Inflammatory macrophage treated with lipopolysaccharide for 4 hours (primary cell): ENCODE measurements at regions not wholly inside any gene's neighbourhood (a gene's known extent, or its start where the extent isn't known, plus 50 kb on each side); places are given as distances from the start of the nearest gene placed in this dataset.
A peak's percentile ranks its signal among the peaks of the same experiment; 100 is the strongest.

ENCODE experiments used
- DNase-seq: peaks from one replicate; pipeline ENCODE4 v3.0.0-alpha.2; 2020

DNA sequence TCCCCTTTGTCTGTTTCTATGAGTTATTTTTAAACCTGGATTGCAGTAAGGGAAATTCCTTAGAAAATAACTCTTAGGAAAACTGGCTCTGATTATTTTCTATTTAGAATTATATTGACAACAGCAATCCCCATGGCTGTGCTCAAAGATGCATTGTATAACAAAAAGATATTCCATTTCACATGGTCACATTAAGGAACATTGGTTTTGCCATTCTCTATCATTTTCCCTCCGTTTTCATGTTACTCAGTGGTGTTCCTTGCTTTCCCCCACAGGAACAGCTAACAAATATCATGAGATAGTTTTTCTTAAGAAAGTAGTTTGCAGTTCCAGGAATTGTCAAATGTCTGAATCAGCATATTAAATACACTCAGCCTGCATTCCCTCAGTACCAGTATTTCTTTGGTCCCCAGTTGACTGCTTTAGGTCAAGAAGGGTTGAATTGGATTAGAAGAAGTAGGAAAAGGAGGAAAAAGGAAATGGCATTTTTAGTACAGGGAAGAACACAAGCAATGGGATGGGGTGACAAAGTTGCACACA lies 436.7 kb downstream of the TNS3 start:
- DNase-seq: no peak

DNA sequence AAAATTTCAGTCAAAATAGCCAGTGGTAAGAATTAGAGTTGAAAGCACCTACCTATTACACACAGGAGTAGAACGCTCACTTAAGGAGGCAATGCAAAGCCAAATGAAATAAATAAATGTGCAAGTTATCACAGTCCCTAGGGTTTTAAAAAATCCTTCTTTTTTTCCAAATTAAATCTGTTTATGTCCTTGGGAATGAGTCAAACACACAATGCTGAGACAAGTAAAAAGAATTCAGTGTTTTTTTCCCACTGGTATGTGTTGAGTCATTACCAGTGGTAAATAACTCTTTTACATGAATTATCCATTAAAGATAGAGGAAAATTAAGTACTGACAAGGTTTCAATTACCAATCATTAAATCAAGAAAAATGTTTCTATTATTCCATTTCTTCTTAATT lies 438.6 kb downstream of the TNS3 start:
- DNase-seq: no peak

DNA sequence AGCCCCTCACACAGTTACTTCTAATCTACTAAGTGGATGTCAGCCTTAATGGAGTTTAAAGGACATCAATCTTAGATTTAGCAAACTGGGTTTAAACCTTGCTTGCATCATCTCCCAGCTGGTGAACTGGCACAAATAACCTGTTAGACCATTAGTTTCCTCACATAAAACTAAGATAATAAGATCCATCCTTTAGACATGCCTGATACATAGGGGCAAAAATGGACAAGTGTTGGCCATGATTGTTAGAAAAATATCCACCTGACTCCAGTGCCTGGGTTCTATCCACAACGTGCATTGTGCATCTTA lies 439.1 kb downstream of the TNS3 start:
- DNase-seq: no peak

DNA sequence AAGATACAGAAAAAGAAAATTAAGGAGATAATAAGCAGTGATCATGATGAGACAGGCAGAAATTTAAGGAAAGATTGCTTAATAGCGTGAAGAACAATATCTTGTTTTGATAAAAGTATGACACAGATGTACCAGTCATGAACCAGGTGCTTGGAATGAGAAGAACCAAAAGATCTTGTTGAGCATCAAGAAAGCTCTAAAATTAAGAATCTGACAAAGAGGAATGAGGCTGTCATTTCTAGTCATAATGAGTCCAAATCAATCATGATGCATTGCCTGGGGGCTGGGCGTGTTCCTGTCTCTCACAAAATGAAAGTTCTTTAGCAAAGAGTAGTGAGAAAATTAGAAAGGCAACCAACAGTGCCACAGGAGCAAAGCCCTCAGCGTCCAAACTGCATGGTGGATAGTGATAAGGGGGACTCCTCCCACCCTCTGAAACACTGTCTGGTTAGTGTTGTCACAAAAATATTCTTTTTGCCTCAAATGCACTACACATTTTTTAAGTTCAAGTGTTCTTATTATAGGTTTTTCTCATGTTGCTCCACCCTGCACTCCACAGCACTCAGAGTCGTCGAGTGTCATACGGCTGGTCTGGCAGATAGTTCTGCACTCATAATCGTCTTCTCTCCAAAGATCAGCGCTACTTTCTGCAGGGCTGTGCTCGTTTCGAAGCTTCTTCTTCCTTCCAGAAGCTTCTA lies 439.6 kb downstream of the TNS3 start:
- DNase-seq: no peak

DNA sequence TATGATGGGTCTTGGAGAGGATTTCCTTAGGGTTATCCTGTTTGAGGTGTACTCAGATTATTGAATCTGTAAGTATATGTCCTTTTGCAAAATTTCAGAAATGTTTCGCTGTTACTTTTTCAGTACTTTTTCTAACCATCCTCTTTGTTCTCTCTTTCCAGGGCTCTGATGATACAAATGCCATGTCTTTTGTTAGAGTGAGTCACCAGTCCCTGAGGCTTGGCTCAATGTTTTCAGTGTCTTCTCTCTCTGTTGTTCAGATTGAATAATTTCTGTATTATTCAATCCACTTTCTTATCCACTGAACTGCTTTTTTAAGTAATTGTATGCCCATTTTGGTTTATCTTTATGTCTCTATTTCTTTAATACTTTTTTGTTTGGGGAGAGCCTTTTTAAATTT lies 449.4 kb downstream of the TNS3 start:
- DNase-seq: no peak

DNA sequence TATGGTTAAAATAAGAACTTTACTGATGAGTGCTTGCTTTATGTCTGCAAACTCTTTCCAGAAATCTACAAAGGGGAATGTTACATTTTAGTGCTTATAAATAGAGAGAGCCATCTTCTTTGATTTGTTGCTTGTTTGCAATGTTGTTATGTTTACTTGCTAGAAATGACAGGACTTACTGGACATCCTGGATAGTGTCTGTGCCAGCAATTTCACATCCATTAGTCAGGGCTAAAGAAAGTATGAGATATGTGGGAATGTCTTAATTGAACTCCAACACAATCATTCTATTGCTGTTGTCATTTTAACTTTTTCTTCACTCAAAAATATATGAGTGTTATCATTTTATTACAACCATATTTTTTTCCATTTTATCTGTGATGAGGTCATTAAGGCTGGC lies 453.2 kb downstream of the TNS3 start:
- DNase-seq: no peak

DNA sequence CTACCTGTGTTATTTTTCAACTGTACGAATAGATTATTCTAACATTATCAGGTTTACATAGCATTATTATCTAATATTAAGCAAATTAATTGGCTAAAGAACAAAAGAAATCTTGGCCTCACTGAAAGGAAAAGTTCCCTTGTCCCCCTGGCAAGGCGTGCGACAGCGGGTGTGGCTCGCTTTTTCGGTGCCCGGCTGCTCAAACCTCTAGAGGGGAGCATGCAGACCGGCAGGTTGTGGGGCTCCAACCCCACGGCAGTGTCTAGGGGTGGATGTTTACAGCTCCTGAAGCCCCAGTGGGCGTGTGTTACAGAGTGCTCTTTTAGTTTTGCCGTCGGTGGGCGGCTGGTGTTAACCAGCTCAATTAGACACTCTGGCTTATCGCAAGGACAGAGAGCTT lies 456.4 kb downstream of the TNS3 start:
- DNase-seq: no peak

DNA sequence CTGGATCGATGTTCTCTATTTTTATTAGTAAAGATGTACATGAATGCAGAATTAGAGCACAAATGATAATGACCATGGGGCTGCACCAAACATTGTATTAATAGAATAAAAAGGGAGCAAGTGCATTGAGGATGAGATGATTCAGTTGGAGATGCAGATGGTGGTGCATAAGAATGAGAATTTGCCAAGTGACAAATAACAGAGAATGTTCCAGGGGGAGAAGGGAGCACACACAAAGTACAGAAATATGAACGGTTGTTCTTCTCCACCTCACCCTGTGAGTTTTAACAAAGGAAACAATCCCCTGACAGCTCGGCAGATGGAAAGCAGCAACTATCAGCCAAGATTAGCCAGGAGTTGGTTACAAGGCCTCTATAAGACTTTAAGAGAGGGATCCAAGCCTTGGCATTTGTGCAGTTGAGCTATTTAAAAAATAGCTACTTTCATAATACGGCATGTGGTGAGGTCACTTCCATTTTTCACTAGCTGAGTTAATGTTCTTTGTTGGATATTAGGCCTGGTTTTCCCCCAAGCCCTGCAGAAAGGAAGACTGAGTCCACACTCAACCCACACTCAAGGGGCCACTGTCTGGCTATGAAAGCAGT lies 462.5 kb downstream of the TNS3 start:
- DNase-seq: no peak

DNA sequence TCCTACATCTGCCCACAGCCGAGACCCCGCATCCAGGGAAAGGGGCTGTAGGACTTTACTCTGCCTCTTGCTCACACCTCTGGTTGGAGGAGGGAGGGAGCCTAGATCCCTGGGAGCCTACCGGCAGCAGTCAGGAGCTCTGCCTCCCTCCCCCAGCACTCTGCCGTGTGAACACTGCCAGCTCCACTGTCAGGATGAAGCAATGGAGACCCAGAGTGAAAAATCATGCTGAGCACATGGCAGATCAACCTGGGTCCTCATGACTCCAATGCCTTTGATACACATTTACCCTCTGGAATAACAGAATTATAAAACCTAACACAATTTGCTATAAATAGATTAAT lies 477.7 kb downstream of the TNS3 start:
- DNase-seq: no peak

DNA sequence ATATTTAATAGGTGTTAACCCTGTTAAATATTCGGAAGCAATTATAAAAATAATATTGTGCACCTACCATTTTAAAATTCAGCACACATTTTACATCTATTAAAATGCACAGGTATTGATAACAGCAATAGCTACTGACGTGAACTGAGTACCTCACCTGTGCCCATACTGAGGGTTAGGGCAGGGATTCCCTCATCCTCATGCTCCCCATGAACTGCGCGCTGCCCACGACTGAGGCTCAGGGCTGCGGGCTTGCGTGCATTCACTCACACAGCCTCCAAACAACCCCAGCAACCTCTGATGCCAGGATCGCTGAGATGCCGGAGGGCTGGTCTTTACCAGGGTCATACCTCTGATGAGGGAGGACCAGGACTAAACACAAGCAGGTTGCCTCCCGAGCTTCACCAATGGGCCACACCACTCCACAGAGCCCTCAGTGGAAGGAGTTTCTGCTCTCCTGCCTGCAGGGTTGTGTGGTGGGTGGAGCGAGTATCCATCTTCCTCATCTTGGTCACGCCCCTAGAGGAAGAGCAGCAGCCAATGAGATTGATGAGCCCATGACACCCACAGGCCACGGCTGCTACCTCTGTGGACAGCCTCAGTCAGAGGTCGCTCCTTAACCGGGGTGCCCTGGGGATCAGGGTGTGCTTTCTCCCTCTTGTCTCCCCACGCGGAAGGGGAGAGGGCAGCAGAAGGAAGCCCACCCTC lies 478.3 kb downstream of the TNS3 start:
- DNase-seq: no peak

DNA sequence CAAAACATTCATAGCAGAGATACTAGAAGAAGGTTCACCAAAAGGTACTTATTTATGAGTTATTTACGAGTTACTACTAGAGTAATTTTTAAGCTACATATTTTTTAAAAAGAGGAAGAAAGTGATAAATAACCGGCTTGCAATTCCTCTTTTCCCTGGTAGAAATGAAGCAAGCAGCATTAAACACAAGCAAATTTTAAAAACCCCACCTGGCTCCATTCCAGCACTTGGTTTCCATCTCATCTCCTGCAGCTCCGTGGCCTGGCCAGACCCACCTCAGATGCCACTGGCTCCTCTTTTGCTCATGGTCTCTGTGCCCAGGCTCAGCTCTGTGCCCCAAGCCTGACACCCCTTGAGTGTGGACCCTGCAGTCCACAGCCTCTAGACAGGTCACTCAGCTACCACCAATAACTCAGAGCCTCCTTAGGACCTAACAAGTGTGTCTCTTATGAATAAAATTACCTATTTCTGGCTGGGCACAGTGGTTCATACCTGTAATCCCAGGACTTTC lies 479.5 kb downstream of the TNS3 start:
- peak; percentile 45 for DNase-seq

DNA sequence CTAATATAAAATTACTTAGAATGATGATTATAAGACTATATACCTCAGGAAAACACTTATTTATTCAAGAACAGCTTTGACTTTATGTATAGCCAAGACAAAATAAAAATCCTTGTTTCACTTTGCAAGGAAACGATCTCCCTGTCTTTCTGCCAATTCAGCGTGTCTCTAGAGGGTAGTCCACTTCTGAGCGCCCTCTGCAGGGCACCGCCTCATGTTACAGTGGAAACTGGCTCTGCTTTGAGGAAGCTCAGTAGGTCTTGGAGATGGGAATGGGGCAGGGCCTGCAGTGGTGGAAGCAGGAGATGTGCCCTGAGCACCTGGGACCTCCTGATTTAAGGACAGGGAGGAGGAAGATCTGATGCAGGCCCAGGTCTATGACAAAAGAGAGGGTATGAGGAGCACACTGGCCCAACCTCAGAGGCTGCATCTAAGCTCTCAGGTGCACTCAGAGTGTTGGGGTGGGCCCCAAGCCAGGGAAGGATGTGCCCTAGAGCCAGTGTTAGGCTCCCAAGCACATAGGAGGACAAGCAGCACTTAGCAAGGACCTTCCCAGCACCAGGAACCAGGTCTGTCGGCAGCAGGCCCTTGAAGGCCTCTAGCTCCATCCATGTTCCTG lies 481.0 kb downstream of the TNS3 start:
- DNase-seq: peak; percentile 33

DNA sequence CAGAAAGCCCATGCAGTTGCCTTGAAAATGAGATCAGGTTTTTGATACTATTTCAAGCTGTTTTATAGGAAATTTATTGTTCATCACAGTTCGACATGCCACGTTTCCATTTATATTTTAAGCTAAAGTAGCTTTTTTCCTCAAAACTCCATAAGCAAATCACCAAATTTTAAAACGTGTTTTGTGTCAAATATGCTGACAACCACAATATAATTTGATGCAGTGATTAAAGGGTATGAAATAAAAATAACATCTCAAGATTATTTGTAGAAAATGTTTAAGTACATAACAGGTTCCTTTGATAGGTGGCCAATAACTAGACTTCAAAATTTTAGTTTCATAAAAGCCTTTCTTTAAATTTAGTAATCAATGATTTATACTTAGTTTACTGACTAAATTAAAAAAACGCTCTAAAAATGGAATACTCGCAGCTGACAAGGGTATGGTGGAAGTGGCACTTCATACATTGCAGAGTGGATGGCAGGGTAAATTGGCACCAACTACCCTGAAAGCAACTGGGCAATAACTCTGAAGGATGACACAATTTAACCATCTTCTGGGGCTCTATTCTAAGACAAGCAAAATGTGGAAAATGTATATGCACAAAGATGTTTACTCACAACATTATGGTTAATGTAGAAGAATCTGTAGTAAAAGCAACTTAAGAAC lies 481.6 kb downstream of the TNS3 start:
- no peak for DNase-seq

DNA sequence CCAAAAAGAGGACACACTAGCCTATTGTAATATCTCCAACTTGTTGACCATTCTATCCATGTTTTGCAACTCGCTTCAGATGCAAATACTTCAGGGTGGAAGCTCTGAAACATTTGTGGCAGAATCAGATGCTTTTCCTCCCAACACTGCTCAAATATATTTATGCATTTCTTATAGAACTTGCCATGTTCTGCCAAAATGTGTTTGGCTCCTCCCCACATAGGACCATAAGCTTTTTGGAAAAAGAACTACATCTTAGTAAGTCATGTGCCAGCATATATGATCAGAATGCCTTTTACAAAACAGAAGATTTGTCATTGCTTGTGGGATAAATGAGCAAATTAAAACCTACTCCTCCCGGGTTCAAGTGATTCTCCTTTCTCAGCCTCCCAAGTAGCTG lies 484.5 kb downstream of the TNS3 start:
- no peak for DNase-seq

DNA sequence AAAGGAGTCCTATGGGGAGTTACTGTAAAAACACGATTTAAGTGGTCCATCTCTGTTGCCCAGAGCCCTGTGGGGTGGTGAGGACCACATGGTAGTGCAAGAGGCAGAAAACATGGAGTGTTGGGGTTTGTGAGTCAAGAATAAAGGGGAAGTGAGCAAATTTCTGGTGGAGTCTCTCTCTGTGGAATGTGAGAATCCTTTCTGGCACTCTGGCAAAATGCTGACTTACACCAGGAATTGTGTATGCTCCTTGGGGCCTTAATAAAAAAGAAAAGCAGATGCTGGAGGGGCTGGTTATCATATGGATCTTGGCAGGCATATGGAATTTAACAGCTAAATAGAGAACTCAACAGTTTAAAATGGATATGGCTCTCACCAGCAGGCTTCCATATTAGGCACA lies 486.0 kb downstream of the TNS3 start:
- no peak for DNase-seq

DNA sequence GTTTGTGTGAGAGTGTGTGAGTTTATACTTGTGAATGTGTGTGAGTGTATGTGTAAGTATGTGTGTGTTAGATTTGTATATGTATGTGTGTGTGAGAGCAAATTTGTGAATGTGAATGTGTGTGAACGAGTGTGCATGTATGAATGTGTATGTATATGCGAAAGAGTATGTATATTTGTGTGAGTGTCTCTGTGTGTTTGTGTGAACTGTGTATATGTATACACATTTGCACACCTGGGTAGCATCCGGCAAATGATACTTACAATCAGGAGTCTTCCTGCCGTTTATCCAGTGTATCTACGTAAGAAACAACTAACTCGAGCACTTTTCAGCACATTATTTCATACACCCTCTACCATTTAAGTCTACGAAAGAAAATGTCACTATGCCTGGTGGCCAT lies 487.4 kb downstream of the TNS3 start:
- DNase-seq: no peak

DNA sequence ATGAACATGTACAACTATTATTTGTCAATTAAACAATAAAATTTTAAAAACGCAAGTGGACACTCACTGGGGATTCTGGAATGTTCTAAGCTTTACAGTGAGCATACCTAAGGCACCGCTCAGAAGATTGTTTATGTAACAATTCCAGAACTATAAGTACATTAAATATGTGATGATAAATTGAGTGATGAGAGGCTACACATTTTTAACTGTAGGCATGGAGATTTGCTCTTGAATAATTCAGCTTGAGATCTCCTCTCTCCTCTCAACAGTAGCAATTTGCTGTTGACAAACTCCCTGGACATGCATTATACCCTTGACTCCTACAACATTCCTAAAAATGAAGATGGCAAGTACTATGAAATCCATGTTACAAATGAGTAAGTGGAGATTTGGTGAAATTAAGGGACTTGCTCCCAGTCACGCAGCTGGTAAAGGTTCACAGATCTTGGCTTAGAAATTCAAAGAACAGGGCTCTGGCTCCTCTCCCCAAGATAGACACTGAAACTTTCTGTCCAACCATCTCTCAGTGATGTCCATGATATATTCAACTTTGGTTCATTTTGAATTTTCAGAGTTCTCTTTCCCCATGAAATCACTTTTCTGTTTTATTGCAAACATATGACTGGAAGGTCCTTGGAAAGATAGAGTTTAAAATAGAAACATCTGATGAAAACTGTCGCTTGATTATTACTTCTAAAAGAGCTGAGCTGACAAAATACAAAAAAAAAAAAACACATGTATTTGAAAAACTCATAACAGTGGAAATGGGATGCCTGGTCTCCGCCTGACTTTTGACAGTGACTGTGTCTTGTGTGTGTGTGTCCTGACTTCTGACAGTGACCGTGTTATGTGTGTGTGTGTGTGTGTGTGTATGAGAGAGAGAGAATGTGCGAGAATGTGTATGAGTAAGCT lies 488.3 kb downstream of the TNS3 start:
- no peak for DNase-seq

DNA sequence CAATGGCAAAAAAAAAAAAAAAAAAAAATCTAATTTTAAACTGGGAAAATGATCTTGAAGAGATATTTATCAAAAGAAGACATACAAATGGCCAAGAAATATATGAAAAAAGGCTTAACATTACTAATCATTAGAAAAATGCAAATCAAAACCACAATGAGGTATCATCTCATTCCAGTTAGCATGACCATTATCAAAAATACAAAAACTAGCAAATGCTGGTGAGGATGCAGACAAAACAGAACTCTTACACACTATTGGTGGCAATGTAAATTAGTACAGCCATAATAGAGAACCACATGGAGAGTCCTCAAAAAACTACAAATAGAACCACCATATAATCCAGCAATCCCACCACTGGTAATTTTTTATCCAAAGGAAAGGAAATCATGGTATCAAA lies 489.6 kb downstream of the TNS3 start:
- DNase-seq: no peak

DNA sequence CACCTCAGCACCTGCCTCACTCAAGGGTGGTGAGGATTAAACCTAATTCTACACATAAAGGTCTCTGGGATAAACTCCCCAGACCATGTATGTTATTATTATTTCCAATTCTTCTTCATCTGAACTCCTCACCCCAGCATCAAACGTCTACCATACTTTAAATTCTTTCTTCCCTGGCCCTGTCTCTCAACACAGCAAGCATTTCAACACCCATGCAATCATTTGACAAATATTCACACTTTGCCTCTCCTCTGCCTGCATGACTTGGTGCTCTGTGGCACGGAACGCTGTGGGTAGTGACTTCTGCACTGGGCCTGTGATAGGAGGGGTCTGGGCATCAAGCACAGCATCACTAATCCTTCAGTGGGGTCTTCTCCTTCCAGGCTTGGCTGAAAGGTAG lies 490.8 kb downstream of the TNS3 start:
- DNase-seq: no peak

DNA sequence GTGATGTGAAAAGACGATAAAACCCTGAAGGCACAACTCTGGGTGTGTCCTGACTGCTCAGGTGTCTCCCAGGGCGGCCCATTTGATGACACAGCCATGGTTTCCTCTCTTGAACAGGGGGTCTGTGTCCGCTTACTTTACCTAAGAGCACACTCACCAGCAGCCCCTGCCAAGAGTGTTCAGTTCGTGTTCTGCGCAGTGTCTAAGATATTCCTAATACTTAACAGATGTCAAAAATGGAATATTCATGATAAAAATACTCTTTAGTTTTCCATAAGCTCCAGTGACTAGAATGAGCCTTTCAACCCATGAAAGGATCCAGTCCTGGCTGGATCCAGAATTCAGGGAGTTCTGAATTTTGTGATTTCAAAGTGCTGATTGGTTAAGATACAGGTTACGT lies 492.4 kb downstream of the TNS3 start:
- no peak for DNase-seq

DNA sequence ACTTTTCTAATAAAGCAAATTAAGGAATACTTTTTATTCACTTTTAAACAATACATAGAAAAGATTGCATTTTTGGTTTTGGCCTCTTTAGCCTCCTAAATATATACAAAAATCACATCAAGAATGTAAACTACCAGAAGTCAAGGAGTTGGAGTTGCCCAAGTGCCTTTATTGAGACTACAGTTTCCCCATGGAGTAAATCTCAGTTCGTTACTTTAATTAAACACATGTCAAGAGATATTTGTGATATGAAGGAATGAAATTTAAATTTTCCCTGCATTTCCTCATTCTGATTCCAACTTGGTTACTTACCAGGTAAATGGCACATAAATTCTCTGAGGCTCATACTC lies 492.9 kb downstream of the TNS3 start:
- no peak for DNase-seq

DNA sequence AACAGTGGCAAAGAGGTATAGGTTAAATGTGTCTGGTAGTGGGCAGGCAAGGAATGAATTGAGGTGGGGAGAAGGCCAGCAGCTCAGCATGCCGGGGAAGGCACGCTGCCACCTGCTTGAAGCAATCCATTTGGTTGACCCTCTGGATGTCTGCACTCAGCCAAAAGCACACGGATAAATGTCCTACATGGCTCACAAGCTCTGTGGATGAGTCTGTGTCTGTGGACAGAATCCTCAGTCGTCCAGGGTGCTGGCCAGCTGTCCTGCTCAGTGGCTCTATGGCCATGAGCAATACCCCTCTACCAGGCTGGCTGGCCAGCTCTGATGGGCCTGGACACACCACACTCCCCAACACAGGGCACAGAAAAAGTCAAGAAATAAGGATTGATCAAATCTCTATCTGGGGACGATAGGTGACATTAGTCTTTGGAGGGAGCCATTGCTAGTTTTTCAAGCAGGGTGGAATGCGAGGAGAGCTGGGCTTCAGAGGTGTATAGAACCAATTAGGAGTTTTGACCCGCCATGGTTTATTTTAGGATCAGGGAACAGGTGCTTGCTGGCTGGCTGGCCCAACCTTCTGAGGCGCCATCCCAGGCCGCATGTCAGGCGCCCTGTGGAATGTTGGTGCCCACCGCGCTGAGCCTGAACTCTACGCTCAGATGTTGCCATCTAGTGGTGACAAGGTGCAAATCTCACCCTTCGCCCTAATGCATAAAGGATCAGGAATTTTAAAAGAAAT lies 493.4 kb downstream of the TNS3 start:
- peak; percentile 18 for DNase-seq
